Raji (cell line): ENCODE measurements at regions not wholly inside any gene's neighbourhood (a gene's known extent, or its start where the extent isn't known, plus 50 kb on each side); places are given as distances from the start of the nearest gene placed in this dataset.

Experiments used
- POLR2A ChIP-seq: IDR thresholded peaks from 2 replicates; pipeline ENCODE4 v1.6.1; 2011; ENCODE audit warnings: low read depth, low read length, control low read depth; ENCODE audit not compliant: insufficient read depth

GRCh38 chr20:48493966-48494365 lies 333.8 kb downstream of the PREX1 start:
- TF ChIP-seq POLR2A, result no peak

- TF ChIP-seq POLR2A, result no peak
Observed at GRCh38 chr20:48492715-48493070, 335.1 kb downstream of the PREX1 start.

- TF ChIP-seq POLR2A, result no peak
Observed at GRCh38 chr20:48492015-48492714, 335.6 kb downstream of the PREX1 start.

GRCh38 chr20:48490961-48491831 lies 336.6 kb downstream of the PREX1 start:
- TF ChIP-seq POLR2A, result no peak

GRCh38 chr20:48489656-48490055 lies 338.1 kb downstream of the PREX1 start:
- TF ChIP-seq POLR2A, result no peak

GRCh38 chr20:48489046-48489463 lies 338.7 kb downstream of the PREX1 start:
- no peak for TF ChIP-seq POLR2A

GRCh38 chr20:48486065-48486464 lies 341.7 kb downstream of the PREX1 start:
- TF ChIP-seq POLR2A, result no peak

- no peak for TF ChIP-seq POLR2A
Observed at GRCh38 chr20:48483334-48484066, 344.3 kb downstream of the PREX1 start.

- no peak for TF ChIP-seq POLR2A
Observed at GRCh38 chr20:48482790-48483189, 345.0 kb downstream of the PREX1 start.

GRCh38 chr20:48480216-48480772 lies 347.5 kb downstream of the PREX1 start:
- TF ChIP-seq POLR2A, result no peak

- no peak for TF ChIP-seq POLR2A
Observed at GRCh38 chr20:48478806-48479585, 348.8 kb downstream of the PREX1 start.

GRCh38 chr20:48478370-48478769 lies 349.4 kb downstream of the PREX1 start:
- no peak for TF ChIP-seq POLR2A

GRCh38 chr20:48476854-48477253 lies 350.9 kb downstream of the PREX1 start:
- no peak for TF ChIP-seq POLR2A

- no peak for TF ChIP-seq POLR2A
Observed at GRCh38 chr20:48474022-48474421, 353.8 kb downstream of the PREX1 start.
